ENCODE measurements at regions not wholly inside any gene's neighbourhood (a gene's known extent, or its start where the extent isn't known, plus 50 kb on each side); places are given as distances from the start of the nearest gene placed in this dataset.

GRCh38 chr3:163946785-163947184, 1131.5 kb downstream of the SI start:
- no peak for DNase-seq (ENCODE audit: low read depth)

DNA sequence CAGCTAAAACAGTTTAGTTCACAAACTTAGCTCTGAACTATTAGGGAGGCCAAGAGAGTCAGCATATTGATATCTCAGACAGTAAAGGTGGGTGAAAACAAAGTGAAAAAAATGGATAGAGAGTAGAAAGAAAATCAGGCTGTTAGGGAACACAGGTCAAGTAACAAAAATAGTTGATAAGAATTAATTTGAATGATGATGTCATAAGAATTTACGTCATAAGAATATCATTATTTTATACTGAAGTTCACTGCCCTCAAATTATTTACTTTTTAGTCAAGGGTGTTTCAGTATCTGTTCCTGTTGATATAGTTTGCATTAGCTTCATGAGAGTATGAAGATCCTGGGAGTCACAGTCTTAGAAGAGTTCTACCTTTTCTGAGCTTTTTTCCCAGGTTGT, 1134.6 kb downstream of the SI start:
- DNase-seq (ENCODE audit: low read depth): no peak

- DNase-seq (ENCODE audit: low read depth): peak; percentile 9
These were observed 1138.4 kb downstream of the SI start for GRCh38 chr3:163939926-163940325.

DNA sequence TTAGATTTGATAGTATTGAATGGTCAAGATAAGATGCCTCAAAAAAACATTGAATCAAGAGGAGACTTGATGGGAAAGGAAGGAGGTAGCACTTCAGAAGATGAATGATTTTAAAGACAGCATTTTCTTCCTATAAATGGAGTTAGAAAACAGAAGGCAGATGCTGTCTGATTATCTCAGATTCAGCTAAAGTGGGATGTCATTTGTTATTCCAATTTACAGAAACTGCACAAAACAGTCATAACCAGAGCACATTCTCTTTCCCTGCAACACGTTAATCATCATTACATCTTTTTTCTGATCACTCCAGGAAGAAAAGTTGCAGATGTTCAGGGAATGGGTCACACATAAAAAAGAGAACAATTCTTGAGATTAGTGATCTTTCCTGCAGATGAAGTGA, 1141.8 kb downstream of the SI start:
- no peak for DNase-seq (ENCODE audit: low read depth)

DNA sequence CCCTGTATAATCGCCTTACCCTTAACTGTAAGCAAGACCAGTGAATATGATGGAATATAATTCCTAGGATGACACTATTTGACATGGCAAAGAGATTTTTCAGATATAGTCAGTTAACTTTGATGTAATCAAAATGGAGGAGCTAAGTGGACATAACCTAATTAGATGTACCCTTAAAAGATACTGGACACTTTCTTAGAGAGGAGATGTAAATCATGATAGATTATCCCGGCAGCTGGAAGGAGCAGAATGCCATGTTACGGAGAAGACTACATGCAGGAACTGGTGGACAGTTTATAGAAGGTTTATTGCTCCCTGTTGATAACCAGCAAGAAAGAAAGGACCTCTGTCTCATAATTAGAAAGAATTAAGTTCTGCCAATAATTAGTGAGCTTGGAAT, 1142.9 kb downstream of the SI start:
- DNase-seq (ENCODE audit: low read depth): no peak

- DNase-seq (ENCODE audit: low read depth): no peak
These were observed 1149.1 kb downstream of the SI start for GRCh38 chr3:163929069-163929652.

- DNase-seq (ENCODE audit: low read depth): no peak
These were observed 1150.8 kb downstream of the SI start for GRCh38 chr3:163927521-163927920.

DNA sequence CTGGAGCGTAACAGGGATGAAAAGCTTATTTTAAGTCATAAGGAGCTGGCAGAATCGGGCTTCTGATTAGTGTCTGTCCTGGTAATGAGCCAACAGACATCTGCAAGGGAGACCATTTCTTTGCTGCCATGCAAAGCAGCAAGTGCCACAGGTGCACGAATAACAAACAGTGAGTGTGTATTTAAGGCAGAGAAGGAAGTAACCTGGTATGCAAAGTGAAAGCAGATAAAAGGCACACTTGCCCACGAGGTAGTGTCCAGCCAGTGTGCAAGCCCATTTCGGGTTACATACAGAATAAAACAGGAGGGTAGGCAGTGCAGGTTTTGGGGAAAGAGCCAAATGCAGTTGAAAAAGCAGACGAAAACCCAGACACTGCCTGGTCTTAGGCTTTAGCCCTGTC, 1153.7 kb downstream of the SI start:
- DNase-seq (ENCODE audit: low read depth): no peak

- DNase-seq (ENCODE audit: low read depth): peak; percentile 17
These were observed 1159.1 kb downstream of the SI start for GRCh38 chr3:163919154-163919553.

- DNase-seq (ENCODE audit: low read depth): peak; percentile 10
These were observed 1161.4 kb downstream of the SI start for GRCh38 chr3:163916596-163917560.

- DNase-seq (ENCODE audit: low read depth): no peak
These were observed 1163.0 kb downstream of the SI start for GRCh38 chr3:163915280-163915679.

DNA sequence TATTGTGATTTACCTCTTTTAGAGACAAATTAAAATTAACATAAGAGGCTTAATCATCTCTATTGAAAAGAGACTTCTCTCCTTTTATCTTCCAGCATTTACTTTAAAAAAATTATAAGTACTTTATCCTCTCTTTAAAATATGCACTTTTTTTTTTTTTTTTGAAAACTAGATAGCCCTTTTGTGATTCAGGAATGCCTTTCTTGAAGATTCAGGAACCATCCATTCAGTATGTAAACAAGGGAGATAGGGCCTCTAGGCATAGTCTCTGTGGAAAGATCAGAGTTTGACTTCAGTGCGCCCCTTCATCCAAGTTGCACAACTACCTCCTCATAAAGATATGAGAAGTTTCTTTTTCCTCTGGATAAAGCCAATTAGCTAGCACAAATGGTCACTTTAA, 1163.7 kb downstream of the SI start:
- DNase-seq (ENCODE audit: low read depth): peak; percentile 3

DNA sequence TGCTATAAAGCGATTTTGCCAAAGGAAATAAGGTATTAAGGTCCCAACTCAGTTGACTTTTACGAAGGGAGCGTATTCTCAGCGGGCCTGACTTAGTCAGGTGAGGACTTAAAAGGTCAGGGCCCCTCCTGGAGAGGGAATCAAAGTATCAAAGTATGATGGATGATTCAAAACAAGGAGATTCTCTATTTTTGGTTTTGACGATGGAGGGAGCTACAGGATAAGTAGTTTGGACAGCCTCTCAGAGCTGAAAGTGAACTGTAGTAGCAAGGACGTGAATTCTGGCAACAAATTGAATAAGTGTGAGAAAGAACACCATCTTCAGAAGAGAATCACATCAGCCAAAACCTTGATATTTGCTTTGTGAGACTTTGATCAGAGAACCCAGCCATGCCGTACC, 1186.5 kb downstream of the SI start:
- no peak for DNase-seq (ENCODE audit: low read depth)

GRCh38 chr3:163890661-163891060, 1187.6 kb downstream of the SI start:
- no peak for DNase-seq (ENCODE audit: low read depth)

GRCh38 chr3:163879172-163879571, 1199.1 kb downstream of the SI start:
- DNase-seq (ENCODE audit: low read depth): no peak

DNA sequence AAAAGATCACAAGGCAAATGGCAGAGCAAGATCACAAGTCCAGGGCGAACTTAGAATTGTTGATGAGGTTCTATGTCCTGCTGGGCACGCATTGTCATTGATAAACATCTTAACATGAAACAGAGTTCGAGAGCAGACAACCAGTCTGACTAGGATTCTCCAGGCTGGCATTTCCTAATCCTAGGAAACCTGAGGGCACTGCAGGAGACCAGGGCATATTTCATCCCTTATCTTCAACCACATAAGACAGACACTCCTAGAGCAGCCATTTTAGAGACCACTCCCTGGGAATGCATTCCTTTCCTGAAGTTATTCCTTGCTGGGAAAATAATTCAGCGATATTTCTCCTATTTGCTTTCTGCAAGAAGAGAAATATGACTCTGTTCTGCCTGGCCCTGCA, 1199.9 kb downstream of the SI start:
- no peak for DNase-seq (ENCODE audit: low read depth)

- DNase-seq (ENCODE audit: low read depth): no peak
These were observed 1200.5 kb downstream of the SI start for GRCh38 chr3:163877805-163878204.

DNA sequence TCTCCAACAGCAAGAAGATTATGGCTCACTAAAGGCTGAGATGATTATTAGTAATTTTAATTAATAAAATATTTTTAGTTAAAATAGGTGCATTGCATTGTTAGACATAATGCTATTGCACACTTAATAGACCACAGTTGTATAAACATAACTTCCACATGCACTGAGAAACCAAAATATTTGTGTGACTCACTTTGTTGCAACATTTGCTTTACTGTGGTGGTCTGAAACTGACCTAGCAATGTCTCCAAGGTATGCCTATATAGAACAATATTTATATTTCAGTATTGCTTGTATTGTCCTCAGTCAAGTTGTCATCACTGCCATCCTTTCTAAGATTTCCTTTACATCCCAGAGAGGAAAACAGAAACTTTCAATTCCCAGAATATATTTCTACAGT, 1215.2 kb downstream of the SI start:
- peak; percentile 77 for DNase-seq (ENCODE audit: low read depth)

- no peak for DNase-seq (ENCODE audit: low read depth)
These were observed 1226.1 kb downstream of the SI start for GRCh38 chr3:163852233-163852632.

- DNase-seq (ENCODE audit: low read depth): no peak
These were observed 1239.5 kb downstream of the SI start for GRCh38 chr3:163838769-163839168.

- DNase-seq (ENCODE audit: low read depth): no peak
These were observed 1245.7 kb downstream of the SI start for GRCh38 chr3:163832547-163832946.

DNA sequence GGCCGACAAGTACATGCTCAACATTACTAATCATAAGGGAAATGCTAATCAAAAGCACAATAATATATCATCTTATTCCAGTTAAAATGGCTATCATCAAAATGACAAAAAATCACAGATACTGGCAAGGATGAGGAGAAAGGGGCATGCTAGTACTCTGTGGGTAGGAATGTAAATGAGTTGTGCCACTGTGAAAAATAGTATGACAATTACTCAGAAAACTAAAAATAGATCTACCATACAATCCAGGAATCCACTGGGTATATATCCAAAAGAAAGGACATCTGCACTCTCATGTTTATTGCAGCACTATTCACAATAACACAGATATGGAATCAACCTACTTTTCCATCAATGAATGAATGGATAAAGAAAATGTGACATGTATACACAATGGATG, 1256.5 kb downstream of the SI start:
- DNase-seq (ENCODE audit: low read depth): no peak

GRCh38 chr3:163817015-163817414, 1261.3 kb downstream of the SI start:
- DNase-seq (ENCODE audit: low read depth): no peak

DNA sequence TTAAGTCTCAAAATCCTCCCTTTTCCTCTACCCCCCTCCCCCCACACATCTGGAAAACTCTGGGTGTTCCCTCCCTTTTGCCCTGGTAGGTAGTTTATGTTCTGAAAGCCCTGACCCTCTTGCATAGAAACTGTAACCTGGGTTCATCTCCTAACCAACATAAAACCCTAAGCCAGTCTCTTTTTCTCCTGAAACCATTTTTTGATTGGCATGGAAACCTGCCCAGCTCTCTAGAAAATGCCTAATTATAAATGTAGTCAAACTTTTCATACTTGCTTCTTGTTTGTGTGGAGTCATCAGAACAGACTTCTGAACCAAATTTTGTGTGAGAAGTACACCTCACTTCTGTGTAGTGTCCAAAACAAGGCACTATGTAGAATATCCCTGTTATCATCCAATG, 1264.4 kb downstream of the SI start:
- DNase-seq (ENCODE audit: low read depth): no peak
